ENCODE measurements at regions not wholly inside any gene's neighbourhood (a gene's known extent, or its start where the extent isn't known, plus 50 kb on each side); places are given as distances from the start of the nearest gene placed in this dataset.

- FAIRE-seq = no peak
Observed at GRCh38 chr4:100083289-100083688, 107.0 kb downstream of the DDIT4L start.

- FAIRE-seq = no peak
Observed at GRCh38 chr4:100082852-100083251, 107.4 kb downstream of the DDIT4L start.

GRCh38 chr4:100081491-100081890 is 108.8 kb downstream of the DDIT4L start:
- no peak for FAIRE-seq

GRCh38 chr4:100079264-100079663 is 111.0 kb downstream of the DDIT4L start:
- no peak for FAIRE-seq

- FAIRE-seq = no peak
Observed at GRCh38 chr4:100076753-100077152, 113.5 kb downstream of the DDIT4L start.

GRCh38 chr4:100075486-100076270 is 114.6 kb downstream of the DDIT4L start:
- FAIRE-seq = no peak

GRCh38 chr4:100075056-100075455 is 115.2 kb downstream of the DDIT4L start:
- FAIRE-seq = no peak

GRCh38 chr4:100071506-100071905 is 118.8 kb downstream of the DDIT4L start:
- FAIRE-seq = no peak

- FAIRE-seq = no peak
Observed at GRCh38 chr4:100070868-100071267, 119.4 kb downstream of the DDIT4L start.

GRCh38 chr4:100069207-100069606 is 119.1 kb upstream of the H2AZ1 start:
- no peak for FAIRE-seq

GRCh38 chr4:100067255-100067654 is 117.2 kb upstream of the H2AZ1 start:
- FAIRE-seq = no peak

GRCh38 chr4:100063355-100063754 is 113.3 kb upstream of the H2AZ1 start:
- FAIRE-seq = peak; percentile 89

GRCh38 chr4:100062921-100063320 is 112.8 kb upstream of the H2AZ1 start:
- FAIRE-seq = no peak

GRCh38 chr4:100061835-100062234 is 111.8 kb upstream of the H2AZ1 start:
- no peak for FAIRE-seq

GRCh38 chr4:100060765-100061416 is 110.8 kb upstream of the H2AZ1 start:
- no peak for FAIRE-seq

- FAIRE-seq = no peak
Observed at GRCh38 chr4:100059467-100059866, 109.4 kb upstream of the H2AZ1 start.

GRCh38 chr4:100056701-100057100 is 106.6 kb upstream of the H2AZ1 start:
- no peak for FAIRE-seq

- FAIRE-seq = no peak
Observed at GRCh38 chr4:100054071-100054470, 104.0 kb upstream of the H2AZ1 start.

- no peak for FAIRE-seq
Observed at GRCh38 chr4:100049872-100050271, 99.8 kb upstream of the H2AZ1 start.

- FAIRE-seq = no peak
Observed at GRCh38 chr4:100042711-100043110, 92.6 kb upstream of the H2AZ1 start.

- no peak for FAIRE-seq
Observed at GRCh38 chr4:100042235-100042634, 92.2 kb upstream of the H2AZ1 start.

GRCh38 chr4:100041646-100042045 is 91.6 kb upstream of the H2AZ1 start:
- no peak for FAIRE-seq

- FAIRE-seq = no peak
Observed at GRCh38 chr4:100034023-100034664, 84.1 kb upstream of the H2AZ1 start.

- FAIRE-seq = no peak
Observed at GRCh38 chr4:100026066-100026465, 76.0 kb upstream of the H2AZ1 start.
